ENCODE measurements at regions not wholly inside any gene's neighbourhood (a gene's known extent, or its start where the extent isn't known, plus 50 kb on each side); places are given as distances from the start of the nearest gene placed in this dataset.
"Not testable (repeated sequence)": the region's sequence is repeated elsewhere in the genome, so short reads cannot be mapped to it uniquely, and the experiment has no call there.

- DNase-seq (ENCODE audit: low read depth), result no peak
Observed at GRCh38 chr2:35545301-35545700, 810.3 kb upstream of the CRIM1 start.

DNA sequence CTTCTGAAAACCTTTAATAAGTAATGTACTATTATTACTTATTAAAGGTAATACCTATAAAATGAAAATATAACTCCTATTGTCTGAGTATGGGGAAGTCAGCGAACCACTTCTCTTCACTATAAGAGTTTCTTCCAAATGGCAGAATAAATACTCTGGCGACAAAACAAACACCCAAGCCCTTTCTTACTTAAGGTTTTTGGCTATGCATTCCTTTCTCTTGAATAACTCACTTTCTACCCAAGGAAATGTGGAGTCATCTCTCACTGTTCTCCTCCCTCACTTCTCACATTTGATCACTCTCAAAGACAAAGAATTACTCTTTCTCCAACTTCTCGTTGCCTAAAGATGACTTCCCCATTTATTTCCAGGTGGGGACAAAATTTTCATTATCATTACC is 816.8 kb upstream of the CRIM1 start:
- no peak for DNase-seq (ENCODE audit: low read depth)

GRCh38 chr2:35530615-35531135 is 824.9 kb upstream of the CRIM1 start:
- DNase-seq (ENCODE audit: low read depth), result no peak

GRCh38 chr2:35526741-35527140 is 828.8 kb upstream of the CRIM1 start:
- no peak for DNase-seq (ENCODE audit: low read depth)

DNA sequence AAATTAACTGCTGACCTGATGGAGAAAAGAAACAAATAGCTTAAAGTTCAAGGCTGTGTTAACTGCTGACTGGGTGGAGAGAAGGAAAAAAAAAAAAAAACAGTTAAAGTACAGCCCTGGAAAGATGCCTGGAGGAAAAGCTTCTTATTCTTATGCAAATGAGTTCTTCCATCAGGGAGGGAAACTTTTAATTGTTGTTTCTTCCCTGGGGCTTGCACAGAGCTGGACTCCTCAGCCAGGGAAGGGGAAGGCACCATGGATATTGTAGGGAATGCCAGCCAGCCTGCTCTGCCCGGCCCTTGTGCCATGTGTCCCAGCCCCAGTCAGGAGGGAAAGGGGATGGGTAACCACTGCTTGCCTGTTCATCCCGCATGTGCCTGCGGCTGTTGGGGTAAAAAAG is 833.1 kb upstream of the CRIM1 start:
- no peak for DNase-seq (ENCODE audit: low read depth)

- no peak for DNase-seq (ENCODE audit: low read depth)
Observed at GRCh38 chr2:35510636-35511035, 844.9 kb upstream of the CRIM1 start.

GRCh38 chr2:35508601-35509000 is 847.0 kb upstream of the CRIM1 start:
- no peak for DNase-seq (ENCODE audit: low read depth)

- no peak for DNase-seq (ENCODE audit: low read depth)
Observed at GRCh38 chr2:35504419-35504818, 851.2 kb upstream of the CRIM1 start.

DNA sequence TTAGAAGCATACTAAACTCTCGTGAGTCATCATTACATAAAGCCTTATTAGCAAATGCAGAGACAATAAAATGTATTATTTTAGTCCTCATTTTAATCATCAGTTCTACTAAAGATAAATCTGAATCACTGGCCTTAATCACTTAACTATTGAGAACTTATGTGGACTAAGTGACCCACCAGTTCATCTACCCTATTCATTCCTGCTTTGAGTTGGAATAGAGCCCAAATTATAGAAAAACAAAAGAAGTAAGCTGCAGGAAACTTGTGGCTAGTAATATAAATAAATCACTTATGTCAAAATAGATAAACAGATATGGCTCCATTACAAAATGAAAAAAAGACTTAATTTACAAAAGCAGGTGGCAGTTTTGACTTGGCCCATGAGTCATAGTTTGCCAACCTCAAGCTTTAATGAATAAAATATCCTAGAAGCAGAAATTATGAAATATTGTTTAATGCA is 851.8 kb upstream of the CRIM1 start:
- no peak for DNase-seq (ENCODE audit: low read depth)

DNA sequence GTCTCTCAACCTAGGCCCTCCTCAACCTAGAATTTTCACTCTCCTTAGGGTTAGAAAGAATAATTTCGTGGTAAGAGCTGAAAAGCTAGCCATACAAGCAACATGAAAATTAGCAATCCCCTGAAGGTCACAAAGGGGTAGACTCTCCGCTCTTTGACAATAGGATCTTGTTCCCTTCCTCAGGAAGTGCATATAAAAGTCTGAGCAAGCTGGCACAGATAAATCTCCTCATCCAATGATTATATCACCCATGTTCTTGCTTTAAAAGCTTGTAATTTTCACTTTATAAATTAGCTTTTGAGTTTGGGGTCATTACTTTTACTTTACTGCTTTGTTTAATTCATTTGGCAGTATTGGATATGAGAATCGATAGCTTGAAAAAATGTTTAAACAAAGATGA is 852.3 kb upstream of the CRIM1 start:
- no peak for DNase-seq (ENCODE audit: low read depth)

DNA sequence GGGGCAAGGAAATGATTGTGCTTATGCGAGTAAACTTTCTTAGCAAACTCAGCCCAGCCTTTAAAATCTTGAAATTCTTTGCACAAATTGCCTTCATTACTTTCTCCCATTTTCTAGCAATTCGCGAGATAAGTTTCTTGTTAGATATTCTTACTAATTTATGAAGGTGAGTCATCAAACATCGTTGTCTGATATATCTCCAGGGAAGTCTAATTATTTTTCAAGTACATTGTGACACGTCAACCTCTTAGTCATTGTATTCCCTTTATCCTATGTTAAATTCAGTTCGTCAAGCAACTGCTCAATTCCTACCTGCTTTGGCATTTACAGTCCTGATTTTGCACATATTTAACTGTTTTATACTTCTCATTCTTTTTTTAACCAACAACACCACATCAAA is 854.5 kb upstream of the CRIM1 start:
- no peak for DNase-seq (ENCODE audit: low read depth)

DNA sequence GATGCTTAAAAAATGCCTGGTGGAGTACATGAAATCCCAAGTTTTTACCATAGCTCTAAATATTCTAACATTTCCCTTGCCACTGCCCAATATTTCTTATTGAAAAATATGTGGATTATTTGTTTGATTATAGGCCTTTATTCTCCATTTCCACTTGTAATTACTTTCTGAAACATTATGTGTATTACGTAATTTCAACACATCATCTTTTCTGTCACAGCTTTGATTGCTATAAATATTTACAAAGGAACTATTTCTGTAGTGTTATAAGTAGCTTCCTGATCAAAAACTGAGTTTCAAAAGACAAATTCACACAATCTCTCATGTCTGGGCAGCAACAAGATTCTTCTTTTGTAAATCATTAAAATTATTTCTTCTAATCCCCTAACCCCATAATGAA is 859.6 kb upstream of the CRIM1 start:
- DNase-seq (ENCODE audit: low read depth), result no peak

- no peak for DNase-seq (ENCODE audit: low read depth)
Observed at GRCh38 chr2:35495182-35495581, 860.4 kb upstream of the CRIM1 start.

- not testable (repeated sequence) for DNase-seq (ENCODE audit: low read depth)
Observed at GRCh38 chr2:35478121-35478520, 877.5 kb upstream of the CRIM1 start.

GRCh38 chr2:35468245-35468644 is 887.3 kb upstream of the CRIM1 start:
- no peak for DNase-seq (ENCODE audit: low read depth)

DNA sequence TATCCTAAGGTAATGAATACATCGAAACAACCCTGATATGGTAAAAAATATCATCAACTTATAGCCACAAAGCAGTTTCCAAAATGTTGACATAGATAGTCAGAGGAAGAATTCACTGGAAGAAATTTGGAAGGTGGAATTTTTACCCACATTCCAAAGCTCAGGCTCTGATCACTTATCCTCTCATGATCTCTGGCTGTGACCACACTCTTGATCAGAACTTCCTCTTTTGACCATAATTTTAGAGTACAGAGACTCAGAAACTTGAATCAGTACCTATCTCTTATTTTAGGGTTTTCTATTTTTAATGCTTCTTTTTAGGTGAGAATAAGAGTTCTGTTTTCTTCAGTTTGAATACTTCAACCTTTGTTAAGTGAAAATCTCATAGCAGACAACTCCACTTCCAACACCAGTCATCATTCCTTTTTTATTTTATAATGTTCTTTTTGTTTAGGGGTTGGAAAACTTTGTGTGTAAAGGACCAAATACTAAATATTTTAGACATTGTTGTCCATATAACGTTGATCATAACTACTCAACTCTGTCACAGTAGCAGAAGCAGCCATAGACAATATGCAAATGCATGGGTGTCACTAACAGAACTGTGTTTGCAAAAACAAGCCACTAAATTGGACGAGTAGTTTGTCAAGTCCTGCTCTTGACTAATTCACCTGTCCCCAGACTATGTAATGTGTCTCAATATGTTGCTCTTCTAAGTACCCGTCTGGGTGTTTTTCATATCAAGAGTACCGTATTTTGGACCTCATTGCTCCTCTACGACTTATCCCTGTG is 891.6 kb upstream of the CRIM1 start:
- DNase-seq (ENCODE audit: low read depth), result no peak

DNA sequence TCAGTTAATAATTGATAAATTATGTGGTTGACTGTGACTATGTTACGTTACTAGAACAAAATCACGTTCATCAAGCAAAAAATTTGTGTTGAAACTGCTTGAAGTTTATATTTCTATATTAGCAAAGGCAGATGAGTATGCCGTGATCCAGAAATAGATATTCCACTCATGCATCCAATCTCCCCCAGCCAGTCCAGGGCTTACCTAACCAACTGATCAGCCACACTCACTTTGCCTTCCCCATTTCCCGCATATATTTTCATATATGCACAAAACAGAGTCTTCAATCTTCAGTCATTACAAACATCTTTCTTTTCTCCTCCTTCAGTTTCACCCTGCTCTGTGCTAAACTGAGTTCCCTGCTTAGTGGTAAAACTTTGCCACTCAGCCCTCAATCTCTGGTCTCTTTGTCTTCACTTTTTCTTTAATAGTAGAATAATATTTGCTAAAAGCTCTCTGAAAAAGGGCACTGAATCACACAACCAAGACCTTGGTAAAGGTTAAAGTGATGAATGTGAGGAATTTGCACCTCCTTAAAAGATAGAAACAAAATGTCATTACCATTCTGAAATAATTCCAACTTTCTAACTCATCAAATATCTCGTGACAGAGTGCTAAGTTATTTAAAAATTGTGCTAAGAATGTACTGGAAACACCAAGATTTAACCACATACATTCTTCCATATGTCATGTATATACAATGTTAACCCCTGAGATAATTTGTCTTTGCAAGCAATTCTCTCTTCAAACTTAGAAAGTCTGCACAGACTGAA is 893.2 kb upstream of the CRIM1 start:
- DNase-seq (ENCODE audit: low read depth), result no peak

DNA sequence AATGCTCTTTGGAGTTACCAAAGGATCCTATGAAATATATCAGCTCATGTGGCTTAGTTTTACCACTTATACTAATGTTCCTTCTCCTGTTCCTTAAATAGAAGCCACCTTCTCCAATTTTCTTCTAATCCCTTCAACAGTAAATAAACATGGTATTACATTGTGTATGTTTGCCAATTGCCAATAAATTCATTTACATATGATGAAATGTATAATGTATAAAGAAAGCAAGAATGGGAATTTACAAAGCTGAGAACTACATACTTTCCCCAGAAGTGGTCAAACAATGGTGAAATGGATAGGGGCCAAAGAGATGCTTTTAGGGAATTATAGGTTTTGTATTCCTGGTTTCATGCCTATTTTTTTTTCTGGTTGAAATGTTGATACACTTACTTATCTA is 894.2 kb upstream of the CRIM1 start:
- no peak for DNase-seq (ENCODE audit: low read depth)

GRCh38 chr2:35454966-35455638 is 900.5 kb upstream of the CRIM1 start:
- no peak for DNase-seq (ENCODE audit: low read depth)

DNA sequence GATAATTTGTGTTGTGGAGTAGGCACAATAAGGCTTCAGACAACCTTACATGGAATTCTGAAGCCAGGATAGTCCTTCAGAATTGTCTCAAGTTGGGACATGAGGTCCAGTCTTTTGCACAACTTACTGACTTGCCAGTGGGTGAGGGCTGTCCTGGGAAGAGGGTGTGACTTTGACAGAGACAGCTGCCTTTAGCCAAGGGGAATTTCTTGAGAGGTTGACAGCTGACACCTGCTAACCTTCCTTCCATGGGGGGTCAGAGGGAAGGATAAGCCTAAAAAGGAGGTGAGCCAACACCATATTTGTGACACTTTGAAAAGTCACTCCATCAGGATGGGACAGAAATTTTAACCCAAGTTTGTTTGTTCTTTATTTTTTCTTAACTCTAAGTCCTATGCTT is 907.8 kb upstream of the CRIM1 start:
- DNase-seq (ENCODE audit: low read depth), result no peak

DNA sequence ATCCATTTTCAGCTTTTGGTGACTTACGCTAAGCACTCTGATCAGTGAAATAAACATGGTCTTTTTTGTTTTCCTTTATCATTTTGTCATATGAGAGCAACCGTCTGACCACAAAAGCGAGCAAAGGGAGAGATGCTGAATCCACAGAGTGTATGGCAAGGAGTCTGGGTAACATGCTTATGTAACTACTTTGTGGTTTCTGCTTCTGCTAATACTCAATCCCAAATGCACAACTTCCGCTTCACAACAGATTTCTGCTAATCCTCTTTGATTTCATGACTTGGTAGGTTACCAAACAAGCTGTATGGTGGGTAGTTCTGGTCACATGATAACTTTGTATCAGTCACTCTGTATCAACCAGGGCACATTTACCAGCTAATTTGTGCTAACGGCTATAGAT is 908.4 kb upstream of the CRIM1 start:
- no peak for DNase-seq (ENCODE audit: low read depth)

GRCh38 chr2:35443087-35443486 is 912.5 kb upstream of the CRIM1 start:
- DNase-seq (ENCODE audit: low read depth), result no peak

DNA sequence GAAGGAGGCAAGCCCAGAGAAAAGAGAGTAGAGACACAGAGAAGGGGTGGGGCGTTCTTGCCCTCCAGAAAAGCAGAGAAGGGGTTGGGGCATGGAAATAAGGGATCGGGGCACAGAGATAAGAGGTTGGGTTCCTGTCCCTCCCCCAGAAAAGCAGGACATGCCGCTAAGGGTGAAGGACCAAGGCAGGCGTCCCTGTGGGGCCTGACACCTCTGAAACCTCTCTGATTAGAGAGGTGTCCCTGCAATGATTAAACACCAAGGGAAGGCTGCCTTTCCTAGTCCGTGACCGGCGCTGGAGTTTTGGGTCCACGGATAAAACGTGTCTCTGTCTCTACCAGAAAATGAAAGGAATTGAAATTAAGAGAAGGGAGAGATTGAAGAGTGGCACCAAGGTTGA is 914.0 kb upstream of the CRIM1 start:
- not testable (repeated sequence) for DNase-seq (ENCODE audit: low read depth)
